ENCODE measurements at regions not wholly inside any gene's neighbourhood (a gene's known extent, or its start where the extent isn't known, plus 50 kb on each side); places are given as distances from the start of the nearest gene placed in this dataset.

DNA sequence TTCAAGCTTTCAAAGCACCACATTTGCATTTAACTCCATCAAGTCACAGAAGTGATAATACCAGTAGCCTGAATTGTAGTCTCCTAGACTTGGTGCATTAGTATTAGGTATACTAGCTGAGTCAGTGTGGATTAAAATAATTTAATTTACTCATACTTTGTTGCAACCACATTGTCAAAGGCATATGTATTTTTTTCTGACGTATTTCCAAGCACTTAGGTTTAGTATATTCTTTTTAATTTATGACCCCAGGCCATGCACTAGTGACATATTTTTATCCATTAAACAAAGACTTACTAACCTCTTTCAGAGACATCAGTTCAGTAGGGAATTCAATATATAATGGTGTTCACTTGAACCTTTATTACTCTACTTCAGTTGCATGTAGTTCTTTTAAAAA, 1894.5 kb downstream of the NCAM2 start (continued):
- no peak for TF ChIP-seq SIX5 (IDR thresholded peaks at IDR 0.05; ENCODE audit: low read depth, low read length, severe bottlenecking)
- TF ChIP-seq RFX5 (IDR thresholded peaks at IDR 0.05; ENCODE audit: low read depth, low read length), result no peak

DNA sequence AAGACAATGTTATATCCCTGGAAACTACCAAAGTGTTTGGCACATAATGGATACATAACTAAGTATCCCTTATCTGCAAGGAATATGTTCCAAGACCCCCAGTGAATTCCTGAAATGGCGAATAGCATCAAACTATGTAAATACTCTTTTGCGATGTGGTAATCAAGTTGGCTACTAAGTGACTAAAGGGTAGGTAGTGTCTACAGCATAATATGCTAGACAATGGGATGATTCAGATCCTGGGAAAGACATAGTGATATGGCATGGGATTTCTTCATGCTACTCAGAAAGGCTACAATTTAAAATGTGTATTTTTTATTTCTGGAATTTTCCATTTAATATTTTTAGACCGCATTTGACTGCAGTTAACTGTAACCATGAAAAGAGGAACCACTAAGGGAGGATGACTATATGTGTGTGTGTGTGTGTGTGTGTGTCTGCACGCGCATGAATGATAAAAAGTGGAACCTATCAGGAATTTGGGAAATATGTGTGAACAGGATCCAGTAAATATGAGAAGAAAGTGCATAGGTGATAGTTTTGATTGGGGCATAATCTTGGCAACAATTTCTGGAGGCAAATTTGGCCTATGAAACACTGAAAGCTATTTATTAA, 1899.9 kb downstream of the NCAM2 start:
- POLR2A ChIA-PET, result no interaction called here
- no peaks in the 10 kb centered on the region; the same call in 2 of the 3 replicates for H3K9me3 ChIP-seq (replicated peaks; ENCODE audit: control insufficient read depth, insufficient read depth, low read length)
- H3K36me3 ChIP-seq (ENCODE audit: control insufficient read depth in 2 of 2, insufficient read depth in 2 of 2, low read length in 1 of 2), result no peaks in the 10 kb centered on the region
- no peaks in the 10 kb centered on the region for H3K27me3 ChIP-seq (replicated peaks in 1 of 2; ENCODE audit: control insufficient read depth in 2 of 2, insufficient read depth in 2 of 2, low read length in 1 of 2)
- RAD21 ChIA-PET (ENCODE audit: unreplicated experiment), result no interaction called here
- WGBS (ENCODE audit: insufficient coverage, insufficient replicate concordance, low lambda C conversion rate, missing lambda C conversion rate), result 36% methylated on average over 5 of the region's 5 CpGs
- no peak overlapping the region for H2AFZ ChIP-seq (ENCODE audit: control insufficient read depth, low read depth, low read length)
- in situ Hi-C loops (cut with MboI) (no loop called here), intact Hi-C loops (cut with micrococcal nuclease; ENCODE audit: unreplicated experiment) (no loop called here)
- H3K9ac ChIP-seq (ENCODE audit: control insufficient read depth, insufficient read depth, low read length), result no peak overlapping the region
- no peak overlapping the region for H3K27ac ChIP-seq (ENCODE audit: control insufficient read depth, insufficient read depth)
- BruUV-seq (replicated peaks), result no TSS peak
- SMC1A ChIA-PET (ENCODE audit: uncharacterized antibody, unreplicated experiment), result no interaction called here
- H3K4me3 ChIP-seq, result no peak overlapping the region
- H3K79me2 ChIP-seq (ENCODE audit: control insufficient read depth, insufficient read depth, low read length), result no peaks in the 10 kb centered on the region
- no peak overlapping the region for H3K4me2 ChIP-seq (ENCODE audit: control insufficient read depth, insufficient read depth)
- CTCF ChIA-PET, result no interaction called here
- no peaks in the 10 kb centered on the region for H4K20me1 ChIP-seq (ENCODE audit: control insufficient read depth, insufficient read depth)
- FAIRE-seq (no peak), ATAC-seq (no peak), DNase-seq (ENCODE audit: low read depth, low spot score) (no peak)
- no peaks in the 10 kb centered on the region for H3K4me1 ChIP-seq (ENCODE audit: control insufficient read depth, insufficient read depth, low read length)
- no peak for TF ChIP-seq LARP7 (IDR thresholded peaks at IDR 0.05)
- TF ChIP-seq EP300 (IDR thresholded peaks at IDR 0.05; ENCODE audit: borderline replicate concordance in 1 of 2, control insufficient read depth in 1 of 2, low read depth in 2 of 2, low read length in 2 of 2), result no peak
- no peak for TF ChIP-seq SRF (IDR thresholded peaks at IDR 0.05; ENCODE audit: low read depth in 2 of 2, low read length in 2 of 2)
- TF ChIP-seq ZNF687 (IDR thresholded peaks at IDR 0.05), result no peak
- TF ChIP-seq KDM1A (IDR thresholded peaks at IDR 0.05; ENCODE audit: borderline replicate concordance), result no peak
- TF ChIP-seq HDAC6 (IDR thresholded peaks at IDR 0.05; ENCODE audit: unreplicated experiment), result no peak
- TF ChIP-seq ZBTB33 (IDR thresholded peaks at IDR 0.05), result no peak
- no peak for TF ChIP-seq ASH2L (IDR thresholded peaks at IDR 0.05; ENCODE audit: borderline replicate concordance, low read depth)
- TF ChIP-seq ZBTB11 (CRISPR knock-in tag; IDR thresholded peaks at IDR 0.05), result no peak
- TF ChIP-seq FOS (IDR thresholded peaks at IDR 0.05; ENCODE audit: borderline replicate concordance, extremely low read depth, insufficient read length), result no peak
- no peak for TF ChIP-seq KAT2A (conservative IDR thresholded peaks at IDR 0.05; ENCODE audit: control insufficient read depth, low read depth, low read length)
- TF ChIP-seq TCF12 (IDR thresholded peaks at IDR 0.05; ENCODE audit: low read depth, low read length), result no peak
